SK-N-SH treated with all-trans-retinoic acid at 6 μM for 48 hours (cell line): ENCODE measurements at regions not wholly inside any gene's neighbourhood (a gene's known extent, or its start where the extent isn't known, plus 50 kb on each side); places are given as distances from the start of the nearest gene placed in this dataset.

Experiments used
- ATAC-seq: fragments of 200-7000 bp; cut with Tn5 transposase; 3 replicates; pipeline ENCODE4 v1.9.1; 2020; ENCODE audit warnings: mild to moderate bottlenecking, moderate library complexity
- ARNTL ChIP-seq: fragments of 450-650 bp; formaldehyde crosslinking; IDR thresholded peaks from 2 replicates; pipeline ENCODE4 v1.5.0; 2020; ENCODE audit warnings: low read depth, mild to moderate bottlenecking, moderate library complexity, borderline replicate concordance
- CSRNP3 ChIP-seq: fragments of 250-450 bp; sonication (Bioruptor Pico); IDR thresholded peaks from 2 replicates; pipeline ENCODE4 v1.5.1; 2021; ENCODE audit warnings: mild to moderate bottlenecking, moderate library complexity
- ESRRG ChIP-seq: fragments of 250-450 bp; sonication (Bioruptor Pico); IDR thresholded peaks from 2 replicates; pipeline ENCODE4 v1.6.1; 2021; ENCODE audit warnings: mild to moderate bottlenecking
- GLIS3 ChIP-seq: fragments of 250-450 bp; sonication (Bioruptor Pico); IDR thresholded peaks from 2 replicates; pipeline ENCODE4 v1.5.0; 2020; ENCODE audit warnings: mild to moderate bottlenecking, moderate library complexity
- OSR1 ChIP-seq: fragments of 250-450 bp; sonication (Bioruptor Pico); IDR thresholded peaks from 2 replicates; pipeline ENCODE4 v1.8.0; 2022; ENCODE audit warnings: moderate library complexity, mild to moderate bottlenecking, inconsistent platforms
- PATZ1 ChIP-seq: fragments of 250-450 bp; sonication (Bioruptor Pico); IDR thresholded peaks from 2 replicates; pipeline ENCODE4 v1.8.0; 2020; ENCODE audit warnings: mild to moderate bottlenecking, moderate library complexity, borderline replicate concordance
- POU6F1 ChIP-seq: fragments of 250-450 bp; sonication (Bioruptor Pico); IDR thresholded peaks from 2 replicates; pipeline ENCODE4 v1.8.0; 2021; ENCODE audit warnings: low read depth, mild to moderate bottlenecking, moderate library complexity, borderline replicate concordance
- SNAI2 ChIP-seq: fragments of 250-450 bp; sonication (Bioruptor Pico); IDR thresholded peaks from 2 replicates; pipeline ENCODE4 v1.5.0; 2020; ENCODE audit warnings: mild to moderate bottlenecking, moderate library complexity
- TCF4 ChIP-seq: fragments of 250-450 bp; sonication (Bioruptor Pico); IDR thresholded peaks from 2 replicates; pipeline ENCODE4 v1.8.0; 2021; ENCODE audit warnings: mild to moderate bottlenecking, moderate library complexity, borderline replicate concordance
- TOX ChIP-seq: fragments of 250-450 bp; sonication (Bioruptor Pico); IDR thresholded peaks from 2 replicates; pipeline ENCODE4 v1.8.0; 2021; ENCODE audit warnings: mild to moderate bottlenecking, moderate library complexity, borderline replicate concordance
- TSHZ2 ChIP-seq: fragments of 250-450 bp; sonication (Bioruptor Pico); IDR thresholded peaks from 2 replicates; pipeline ENCODE4 v1.5.0; 2020; ENCODE audit warnings: mild to moderate bottlenecking, moderate library complexity
- ZC3H10 ChIP-seq: fragments of 250-450 bp; sonication (Bioruptor Pico); IDR thresholded peaks from 2 replicates; pipeline ENCODE4 v1.5.1; 2021; ENCODE audit warnings: mild to moderate bottlenecking, moderate library complexity
- ZFP3 ChIP-seq: fragments of 250-450 bp; sonication (Bioruptor Pico); IDR thresholded peaks from 2 replicates; pipeline ENCODE4 v1.5.0; 2020; ENCODE audit warnings: mild to moderate bottlenecking, moderate library complexity
- ZFP30 ChIP-seq: fragments of 450-650 bp; formaldehyde crosslinking; IDR thresholded peaks from 2 replicates; pipeline ENCODE4 v1.5.0; 2022; ENCODE audit warnings: mild to moderate bottlenecking, moderate library complexity
- ZNF70 ChIP-seq: fragments of 450-650 bp; formaldehyde crosslinking; IDR thresholded peaks from 2 replicates; pipeline ENCODE4 v1.5.0; 2020; ENCODE audit warnings: mild to moderate bottlenecking, moderate library complexity
- ZNF8 ChIP-seq: fragments of 450-650 bp; formaldehyde crosslinking; IDR thresholded peaks from 2 replicates; pipeline ENCODE4 v1.5.0; 2020; ENCODE audit warnings: mild to moderate bottlenecking, moderate library complexity

GRCh38 chr1:56433056-56433577, 146.2 kb downstream of the PLPP3 start (continued):
- TF ChIP-seq CSRNP3 (CRISPR knock-in tag) = no peak

GRCh38 chr1:56432166-56432971, 147.0 kb downstream of the PLPP3 start:
- TF ChIP-seq POU6F1 (CRISPR knock-in tag) = no peak
- TF ChIP-seq PATZ1 = no peak
- no peak for TF ChIP-seq ZC3H10 (CRISPR knock-in tag)
- no peak for TF ChIP-seq ARNTL
- TF ChIP-seq TCF4 (CRISPR knock-in tag) = no peak
- TF ChIP-seq ZNF70 (CRISPR knock-in tag) = no peak
- no peak for TF ChIP-seq ESRRG (CRISPR knock-in tag)
- TF ChIP-seq GLIS3 (CRISPR knock-in tag) = no peak
- no peak for TF ChIP-seq CSRNP3 (CRISPR knock-in tag)
- no peak for TF ChIP-seq OSR1
- no peak for TF ChIP-seq TOX (CRISPR knock-in tag)
- no peak for TF ChIP-seq ZFP3
- no peak for TF ChIP-seq ZNF8
- TF ChIP-seq TSHZ2 (CRISPR knock-in tag) = no peak
- no peak for ATAC-seq

GRCh38 chr1:56430141-56430839, 149.1 kb downstream of the PLPP3 start:
- ATAC-seq = no peak
- peak; percentile 71; the same call in 1 of the 2 replicates for TF ChIP-seq TCF4 (CRISPR knock-in tag)
- TF ChIP-seq ZNF8 = no peak
- TF ChIP-seq, all 23 proteins: peak for 1

- no peak for TF ChIP-seq ZFP30
- TF ChIP-seq CSRNP3 (CRISPR knock-in tag) = no peak
- no peak for TF ChIP-seq GLIS3 (CRISPR knock-in tag)
- TF ChIP-seq ZNF70 (CRISPR knock-in tag) = no peak
- no peak for TF ChIP-seq SNAI2 (CRISPR knock-in tag)
- TF ChIP-seq, all 23 proteins: peak for 0
- ATAC-seq = no peak
Measured at GRCh38 chr1:56429288-56429687, 150.1 kb downstream of the PLPP3 start.
